ENCODE measurements at regions not wholly inside any gene's neighbourhood (a gene's known extent, or its start where the extent isn't known, plus 50 kb on each side); places are given as distances from the start of the nearest gene placed in this dataset.

- no peak overlapping the region for H2AFZ ChIP-seq (ENCODE audit: low read depth, low read length)
- no peaks in the 10 kb centered on the region for H3K9me3 ChIP-seq (ENCODE audit: low read length)
- no peaks in the 10 kb centered on the region for H3K27me3 ChIP-seq (ENCODE audit: insufficient read depth, low read length)
- no peaks in the 10 kb centered on the region for H3K36me3 ChIP-seq (ENCODE audit: insufficient read depth, low read length)
- H3K4me1 ChIP-seq (ENCODE audit: insufficient read depth, low read length), result peaks cover 8% of the 10 kb centered on the region
- no peak overlapping the region for H3K4me3 ChIP-seq (ENCODE audit: low read length)
These were observed 923.0 kb upstream of the NR2F2 start for GRCh38 chr15:95407534-95407933.

GRCh38 chr15:95409211-95409610, 921.3 kb upstream of the NR2F2 start:
- no peaks in the 10 kb centered on the region for H3K36me3 ChIP-seq (ENCODE audit: insufficient read depth, low read length)
- H2AFZ ChIP-seq (ENCODE audit: low read depth, low read length), result peak overlapping the region; percentile 71
- no peaks in the 10 kb centered on the region for H3K9me3 ChIP-seq (ENCODE audit: low read length)
- peaks cover 8% of the 10 kb centered on the region for H3K4me1 ChIP-seq (ENCODE audit: insufficient read depth, low read length)
- no peak overlapping the region for H3K4me3 ChIP-seq (ENCODE audit: low read length)
- H3K27me3 ChIP-seq (ENCODE audit: insufficient read depth, low read length), result no peaks in the 10 kb centered on the region

GRCh38 chr15:95409626-95410310, 920.7 kb upstream of the NR2F2 start:
- no peaks in the 10 kb centered on the region for H3K27me3 ChIP-seq (ENCODE audit: insufficient read depth, low read length)
- no peaks in the 10 kb centered on the region for H3K9me3 ChIP-seq (ENCODE audit: low read length)
- no peak overlapping the region for H3K4me3 ChIP-seq (ENCODE audit: low read length)
- H3K4me1 ChIP-seq (ENCODE audit: insufficient read depth, low read length), result peaks cover 8% of the 10 kb centered on the region
- peak overlapping the region; percentile 71 for H2AFZ ChIP-seq (ENCODE audit: low read depth, low read length)
- H3K36me3 ChIP-seq (ENCODE audit: insufficient read depth, low read length), result no peaks in the 10 kb centered on the region

GRCh38 chr15:95410757-95411156, 919.7 kb upstream of the NR2F2 start:
- H3K36me3 ChIP-seq (ENCODE audit: insufficient read depth, low read length), result no peaks in the 10 kb centered on the region
- no peak overlapping the region for H2AFZ ChIP-seq (ENCODE audit: low read depth, low read length)
- no peaks in the 10 kb centered on the region for H3K9me3 ChIP-seq (ENCODE audit: low read length)
- peaks cover 8% of the 10 kb centered on the region for H3K4me1 ChIP-seq (ENCODE audit: insufficient read depth, low read length)
- H3K4me3 ChIP-seq (ENCODE audit: low read length), result no peak overlapping the region
- no peaks in the 10 kb centered on the region for H3K27me3 ChIP-seq (ENCODE audit: insufficient read depth, low read length)

GRCh38 chr15:95416576-95416975, 913.9 kb upstream of the NR2F2 start:
- Histone ChIP-seq H3K36me3 (ENCODE audit: insufficient read depth, low read length) (no peaks in the 10 kb centered on the region), H3K4me3 (ENCODE audit: low read length) (no peak overlapping the region), H3K27me3 (ENCODE audit: insufficient read depth, low read length) (no peaks in the 10 kb centered on the region), H2AFZ (ENCODE audit: low read depth, low read length) (no peak overlapping the region), H3K4me1 (ENCODE audit: insufficient read depth, low read length) (no peaks in the 10 kb centered on the region), H3K9me3 (ENCODE audit: low read length) (peaks cover 4% of the 10 kb centered on the region)

- no peak overlapping the region for H2AFZ ChIP-seq (ENCODE audit: low read depth, low read length)
- H3K36me3 ChIP-seq (ENCODE audit: insufficient read depth, low read length), result no peaks in the 10 kb centered on the region
- no peaks in the 10 kb centered on the region for H3K27me3 ChIP-seq (ENCODE audit: insufficient read depth, low read length)
- H3K4me3 ChIP-seq (ENCODE audit: low read length), result no peak overlapping the region
- no peaks in the 10 kb centered on the region for H3K4me1 ChIP-seq (ENCODE audit: insufficient read depth, low read length)
- H3K9me3 ChIP-seq (ENCODE audit: low read length), result peaks cover 4% of the 10 kb centered on the region
These were observed 912.7 kb upstream of the NR2F2 start for GRCh38 chr15:95417761-95418160.

GRCh38 chr15:95422255-95422654, 908.2 kb upstream of the NR2F2 start:
- H3K27me3 ChIP-seq (ENCODE audit: insufficient read depth, low read length), result no peaks in the 10 kb centered on the region
- no peak overlapping the region for H2AFZ ChIP-seq (ENCODE audit: low read depth, low read length)
- no peaks in the 10 kb centered on the region for H3K4me1 ChIP-seq (ENCODE audit: insufficient read depth, low read length)
- H3K4me3 ChIP-seq (ENCODE audit: low read length), result no peak overlapping the region
- H3K36me3 ChIP-seq (ENCODE audit: insufficient read depth, low read length), result no peaks in the 10 kb centered on the region
- peaks cover 4% of the 10 kb centered on the region for H3K9me3 ChIP-seq (ENCODE audit: low read length)

GRCh38 chr15:95425859-95426258, 904.6 kb upstream of the NR2F2 start:
- no peaks in the 10 kb centered on the region for H3K4me1 ChIP-seq (ENCODE audit: insufficient read depth, low read length)
- H3K27me3 ChIP-seq (ENCODE audit: insufficient read depth, low read length), result no peaks in the 10 kb centered on the region
- no peaks in the 10 kb centered on the region for H3K36me3 ChIP-seq (ENCODE audit: insufficient read depth, low read length)
- peaks cover 3% of the 10 kb centered on the region for H3K9me3 ChIP-seq (ENCODE audit: low read length)
- no peak overlapping the region for H3K4me3 ChIP-seq (ENCODE audit: low read length)
- H2AFZ ChIP-seq (ENCODE audit: low read depth, low read length), result no peak overlapping the region

- Histone ChIP-seq H3K27me3 (ENCODE audit: insufficient read depth, low read length) (no peaks in the 10 kb centered on the region), H3K36me3 (ENCODE audit: insufficient read depth, low read length) (no peaks in the 10 kb centered on the region), H3K4me1 (ENCODE audit: insufficient read depth, low read length) (no peaks in the 10 kb centered on the region), H2AFZ (ENCODE audit: low read depth, low read length) (peak overlapping the region; percentile 14), H3K4me3 (ENCODE audit: low read length) (no peak overlapping the region), H3K9me3 (ENCODE audit: low read length) (no peaks in the 10 kb centered on the region)
These were observed 901.2 kb upstream of the NR2F2 start for GRCh38 chr15:95429345-95429744.

GRCh38 chr15:95431518-95431917, 899.0 kb upstream of the NR2F2 start:
- Histone ChIP-seq H3K36me3 (ENCODE audit: insufficient read depth, low read length) (no peaks in the 10 kb centered on the region), H3K9me3 (ENCODE audit: low read length) (no peaks in the 10 kb centered on the region), H3K27me3 (ENCODE audit: insufficient read depth, low read length) (no peaks in the 10 kb centered on the region), H2AFZ (ENCODE audit: low read depth, low read length) (no peak overlapping the region), H3K4me3 (ENCODE audit: low read length) (no peak overlapping the region), H3K4me1 (ENCODE audit: insufficient read depth, low read length) (no peaks in the 10 kb centered on the region)

- Histone ChIP-seq H2AFZ (ENCODE audit: low read depth, low read length) (no peak overlapping the region), H3K4me3 (ENCODE audit: low read length) (no peak overlapping the region), H3K36me3 (ENCODE audit: insufficient read depth, low read length) (no peaks in the 10 kb centered on the region), H3K9me3 (ENCODE audit: low read length) (no peaks in the 10 kb centered on the region), H3K4me1 (ENCODE audit: insufficient read depth, low read length) (no peaks in the 10 kb centered on the region), H3K27me3 (ENCODE audit: insufficient read depth, low read length) (no peaks in the 10 kb centered on the region)
These were observed 897.6 kb upstream of the NR2F2 start for GRCh38 chr15:95432878-95433405.

- H3K9me3 ChIP-seq (ENCODE audit: low read length), result no peaks in the 10 kb centered on the region
- H3K27me3 ChIP-seq (ENCODE audit: insufficient read depth, low read length), result no peaks in the 10 kb centered on the region
- H3K4me3 ChIP-seq (ENCODE audit: low read length), result no peak overlapping the region
- no peaks in the 10 kb centered on the region for H3K36me3 ChIP-seq (ENCODE audit: insufficient read depth, low read length)
- no peak overlapping the region for H2AFZ ChIP-seq (ENCODE audit: low read depth, low read length)
- peaks cover 7% of the 10 kb centered on the region for H3K4me1 ChIP-seq (ENCODE audit: insufficient read depth, low read length)
These were observed 890.6 kb upstream of the NR2F2 start for GRCh38 chr15:95439922-95440376.

- Histone ChIP-seq H3K4me3 (ENCODE audit: low read length) (no peak overlapping the region), H3K27me3 (ENCODE audit: insufficient read depth, low read length) (no peaks in the 10 kb centered on the region), H2AFZ (ENCODE audit: low read depth, low read length) (no peak overlapping the region), H3K4me1 (ENCODE audit: insufficient read depth, low read length) (peaks cover 7% of the 10 kb centered on the region), H3K9me3 (ENCODE audit: low read length) (no peaks in the 10 kb centered on the region), H3K36me3 (ENCODE audit: insufficient read depth, low read length) (no peaks in the 10 kb centered on the region)
These were observed 889.8 kb upstream of the NR2F2 start for GRCh38 chr15:95440712-95441111.

All from neuron (in vitro differentiated cells).